GM12892 (cell line): ENCODE measurements at regions not wholly inside any gene's neighbourhood (a gene's known extent, or its start where the extent isn't known, plus 50 kb on each side); places are given as distances from the start of the nearest gene placed in this dataset.

ENCODE experiments used
- POLR2A ChIP-seq: IDR thresholded peaks from 2 replicates; pipeline ENCODE4 v1.6.1; 2011; ENCODE audit warnings: low read depth, low read length, control low read depth
- TAF1 ChIP-seq: IDR thresholded peaks from 2 replicates; pipeline ENCODE4 v1.6.1; 2011; ENCODE audit warnings: low read depth, mild to moderate bottlenecking, control low read depth, low read length, borderline replicate concordance

GRCh38 chr4:136800248-136800647 is 732.0 kb downstream of the PCDH18 start:
- TF ChIP-seq POLR2A (no peak), TAF1 (no peak)
